SK-N-MC (cell line): ENCODE measurements at regions not wholly inside any gene's neighbourhood (a gene's known extent, or its start where the extent isn't known, plus 50 kb on each side); places are given as distances from the start of the nearest gene placed in this dataset.

Experiments used
- EZH2 ChIP-seq: fragments of 200-600 bp; sonication (generic); IDR thresholded peaks from one replicate; pipeline ENCODE4 v1.6.1; 2017; ENCODE audit warnings: antibody characterized with exemption
- POLR2AphosphoS5 ChIP-seq: IDR thresholded peaks from 2 replicates; pipeline ENCODE4 v1.6.1; 2012; ENCODE audit warnings: mild to moderate bottlenecking, low read depth, low read length, borderline replicate concordance

- TF ChIP-seq POLR2AphosphoS5 (no peak), EZH2 (no peak)
Measured at GRCh38 chr15:62488387-62488786, 323.3 kb upstream of the C2CD4B start.
